ENCODE measurements at regions not wholly inside any gene's neighbourhood (a gene's known extent, or its start where the extent isn't known, plus 50 kb on each side); places are given as distances from the start of the nearest gene placed in this dataset.

DNA sequence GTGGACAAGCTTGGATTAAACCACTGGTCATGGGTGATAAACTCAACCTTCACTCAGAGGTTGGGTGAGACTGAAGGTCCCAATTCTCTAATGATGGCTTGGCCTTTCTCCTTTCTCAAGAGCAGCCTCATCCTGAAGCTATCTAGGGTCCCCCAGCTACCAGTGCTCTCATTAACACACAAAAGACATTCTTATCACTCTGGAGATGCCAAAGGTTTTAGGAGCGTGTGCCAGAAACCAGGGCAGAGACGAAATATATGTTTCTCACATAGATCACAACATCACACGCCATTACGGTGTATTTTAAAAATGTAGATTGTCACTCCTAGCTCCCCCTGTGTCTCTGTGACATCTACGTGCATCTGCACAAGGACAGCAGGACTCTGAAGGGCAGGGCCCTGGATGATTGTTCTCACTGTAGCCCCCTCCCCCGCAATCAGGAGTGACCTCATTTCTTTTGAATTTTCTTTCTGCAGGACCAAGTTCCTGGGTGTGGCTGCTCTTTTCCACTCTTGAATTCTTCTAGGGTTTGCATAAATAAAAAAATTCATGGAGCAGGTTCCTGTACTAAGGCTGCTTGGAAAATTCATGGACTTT, 311.3 kb downstream of the GADD45G start:
- no peak for TF ChIP-seq POLR2A (IDR thresholded peaks at IDR 0.05; ENCODE audit: low read length)
- no peak for TF ChIP-seq GATA1 (IDR thresholded peaks at IDR 0.05; ENCODE audit: low read depth, low read length)
